IPS-20b (cell line): ENCODE measurements at regions not wholly inside any gene's neighbourhood (a gene's known extent, or its start where the extent isn't known, plus 50 kb on each side); places are given as distances from the start of the nearest gene placed in this dataset.
"Not testable (repeated sequence)": the region's sequence is repeated elsewhere in the genome, so short reads cannot be mapped to it uniquely, and the experiment has no call there.

Experiments
- H3K27ac ChIP-seq: one replicate; pipeline ENCODE4 v1.5.1; 2013; ENCODE audit warnings: low read length
- H3K27me3 ChIP-seq: 2 replicates; pipeline ENCODE4 v1.6.1; 2013; ENCODE audit warnings: mild to moderate bottlenecking, low read length, inconsistent platforms; ENCODE audit not compliant: insufficient read depth
- H3K36me3 ChIP-seq: 2 replicates; pipeline ENCODE4 v1.6.1; 2013; ENCODE audit warnings: low read depth, mild to moderate bottlenecking, inconsistent platforms, low read length, moderate library complexity; ENCODE audit not compliant: insufficient read depth
- H3K4me1 ChIP-seq: 2 replicates; pipeline ENCODE4 v1.6.1; 2013; ENCODE audit warnings: mild to moderate bottlenecking, control low read depth, inconsistent platforms, low read length, moderate library complexity; ENCODE audit not compliant: insufficient read depth
- H3K4me3 ChIP-seq: 2 replicates; pipeline ENCODE4 v1.5.1; 2013; ENCODE audit warnings: mild to moderate bottlenecking, low read length, inconsistent platforms
- H3K9ac ChIP-seq: 2 replicates; pipeline ENCODE4 v1.6.1; 2013; ENCODE audit warnings: low read depth, mild to moderate bottlenecking, inconsistent platforms, low read length, moderate library complexity
- H3K9me3 ChIP-seq: 2 replicates; pipeline ENCODE4 v1.6.1; 2013; ENCODE audit warnings: mild to moderate bottlenecking, low read depth, low read length, inconsistent platforms; ENCODE audit not compliant: insufficient read depth

GRCh38 chr14:56351861-56352260 lies 227.7 kb upstream of the TMEM260 start:
- H3K9ac ChIP-seq = no peak overlapping the region
- H3K4me1 ChIP-seq = no peaks in the 10 kb centered on the region
- H3K27me3 ChIP-seq = no peaks in the 10 kb centered on the region
- no peak overlapping the region for H3K27ac ChIP-seq
- no peak overlapping the region for H3K4me3 ChIP-seq
- H3K36me3 ChIP-seq = no peaks in the 10 kb centered on the region
- H3K9me3 ChIP-seq = no peaks in the 10 kb centered on the region

- H3K36me3 ChIP-seq = no peaks in the 10 kb centered on the region
- no peak overlapping the region for H3K27ac ChIP-seq
- no peak overlapping the region for H3K4me3 ChIP-seq
- no peak overlapping the region for H3K9ac ChIP-seq
- no peaks in the 10 kb centered on the region for H3K9me3 ChIP-seq
- no peaks in the 10 kb centered on the region for H3K27me3 ChIP-seq
- no peaks in the 10 kb centered on the region for H3K4me1 ChIP-seq
Observed at GRCh38 chr14:56352999-56353398, 226.6 kb upstream of the TMEM260 start.

- no peaks in the 10 kb centered on the region for H3K36me3 ChIP-seq
- no peak overlapping the region for H3K27ac ChIP-seq
Observed at GRCh38 chr14:56357428-56357827, 222.2 kb upstream of the TMEM260 start.

GRCh38 chr14:56358275-56358674 lies 221.3 kb upstream of the TMEM260 start:
- Histone ChIP-seq H3K9ac (no peak overlapping the region), H3K36me3 (no peaks in the 10 kb centered on the region), H3K4me3 (no peak overlapping the region), H3K27ac (no peak overlapping the region), H3K9me3 (no peaks in the 10 kb centered on the region), H3K27me3 (no peaks in the 10 kb centered on the region), H3K4me1 (no peaks in the 10 kb centered on the region)

More at GRCh38 chr14:56357428-56357827, 222.2 kb upstream of the TMEM260 start:
- Histone ChIP-seq H3K4me3 (no peak overlapping the region), H3K9me3 (no peaks in the 10 kb centered on the region), H3K27me3 (no peaks in the 10 kb centered on the region), H3K4me1 (no peaks in the 10 kb centered on the region), H3K9ac (no peak overlapping the region)

GRCh38 chr14:56358851-56359614 lies 220.6 kb upstream of the TMEM260 start:
- H3K4me1 ChIP-seq = no peaks in the 10 kb centered on the region
- no peak overlapping the region for H3K9ac ChIP-seq
- H3K9me3 ChIP-seq = no peaks in the 10 kb centered on the region

GRCh38 chr14:56365663-56366062 lies 213.9 kb upstream of the TMEM260 start:
- H3K36me3 ChIP-seq, H3K4me3 ChIP-seq, H3K27ac ChIP-seq, H3K4me1 ChIP-seq, H3K27me3 ChIP-seq, H3K9me3 ChIP-seq, H3K9ac ChIP-seq: not testable (repeated sequence)

More at GRCh38 chr14:56358851-56359614, 220.6 kb upstream of the TMEM260 start:
- Histone ChIP-seq H3K27me3 (no peaks in the 10 kb centered on the region), H3K27ac (no peak overlapping the region), H3K4me3 (no peak overlapping the region), H3K36me3 (no peaks in the 10 kb centered on the region)

GRCh38 chr14:56367416-56367815 lies 212.2 kb upstream of the TMEM260 start:
- no peak overlapping the region for H3K27ac ChIP-seq
- no peaks in the 10 kb centered on the region for H3K9me3 ChIP-seq
- no peaks in the 10 kb centered on the region for H3K27me3 ChIP-seq
- no peaks in the 10 kb centered on the region for H3K36me3 ChIP-seq
- H3K9ac ChIP-seq = no peak overlapping the region
- H3K4me1 ChIP-seq = 0 out of 2 replicates have a peak, but pooled peaks cover 2% of the 10 kb centered on the region
- no peak overlapping the region for H3K4me3 ChIP-seq

GRCh38 chr14:56371737-56372136 lies 207.9 kb upstream of the TMEM260 start:
- Histone ChIP-seq H3K27ac (no peak overlapping the region), H3K9ac (no peak overlapping the region), H3K36me3 (no peaks in the 10 kb centered on the region), H3K9me3 (no peaks in the 10 kb centered on the region), H3K4me3 (no peak overlapping the region), H3K4me1 (no peaks in the 10 kb centered on the region), H3K27me3 (no peaks in the 10 kb centered on the region)

GRCh38 chr14:56374421-56374820 lies 205.2 kb upstream of the TMEM260 start:
- no peaks in the 10 kb centered on the region for H3K27me3 ChIP-seq
- H3K9me3 ChIP-seq = no peaks in the 10 kb centered on the region
- no peak overlapping the region for H3K9ac ChIP-seq
- no peak overlapping the region for H3K27ac ChIP-seq
- H3K4me1 ChIP-seq = no peaks in the 10 kb centered on the region
- no peaks in the 10 kb centered on the region for H3K36me3 ChIP-seq
- H3K4me3 ChIP-seq = no peak overlapping the region

- no peaks in the 10 kb centered on the region for H3K9me3 ChIP-seq
- H3K4me1 ChIP-seq = no peaks in the 10 kb centered on the region
- H3K4me3 ChIP-seq = no peak overlapping the region
- no peaks in the 10 kb centered on the region for H3K27me3 ChIP-seq
- H3K9ac ChIP-seq = no peak overlapping the region
- no peak overlapping the region for H3K27ac ChIP-seq
- no peaks in the 10 kb centered on the region for H3K36me3 ChIP-seq
Observed at GRCh38 chr14:56378046-56378445, 201.6 kb upstream of the TMEM260 start.

GRCh38 chr14:56378475-56378877 lies 201.1 kb upstream of the TMEM260 start:
- H3K9ac ChIP-seq = no peak overlapping the region
- H3K9me3 ChIP-seq = no peaks in the 10 kb centered on the region
- H3K27ac ChIP-seq = no peak overlapping the region
- H3K4me3 ChIP-seq = no peak overlapping the region
- H3K4me1 ChIP-seq = no peaks in the 10 kb centered on the region
- no peaks in the 10 kb centered on the region for H3K27me3 ChIP-seq
- H3K36me3 ChIP-seq = no peaks in the 10 kb centered on the region

GRCh38 chr14:56379956-56380355 lies 199.6 kb upstream of the TMEM260 start:
- no peaks in the 10 kb centered on the region for H3K9me3 ChIP-seq
- H3K4me1 ChIP-seq = no peaks in the 10 kb centered on the region
- no peak overlapping the region for H3K9ac ChIP-seq
- H3K27ac ChIP-seq = no peak overlapping the region
- no peak overlapping the region for H3K4me3 ChIP-seq
- no peaks in the 10 kb centered on the region for H3K27me3 ChIP-seq
- no peaks in the 10 kb centered on the region for H3K36me3 ChIP-seq
